GM12873 (cell line): ENCODE measurements at regions not wholly inside any gene's neighbourhood (a gene's known extent, or its start where the extent isn't known, plus 50 kb on each side); places are given as distances from the start of the nearest gene placed in this dataset.

Experiments
- TF ChIP-seq, protein P1 (sequence below): IDR thresholded peaks from 2 replicates; pipeline ENCODE4 v1.5.1; 2012; ENCODE audit warnings: low read depth, mild to moderate bottlenecking, moderate library complexity, low read length, control low read depth; ENCODE audit not compliant: insufficient read depth; ENCODE audit errors: missing control alignments

DNA sequence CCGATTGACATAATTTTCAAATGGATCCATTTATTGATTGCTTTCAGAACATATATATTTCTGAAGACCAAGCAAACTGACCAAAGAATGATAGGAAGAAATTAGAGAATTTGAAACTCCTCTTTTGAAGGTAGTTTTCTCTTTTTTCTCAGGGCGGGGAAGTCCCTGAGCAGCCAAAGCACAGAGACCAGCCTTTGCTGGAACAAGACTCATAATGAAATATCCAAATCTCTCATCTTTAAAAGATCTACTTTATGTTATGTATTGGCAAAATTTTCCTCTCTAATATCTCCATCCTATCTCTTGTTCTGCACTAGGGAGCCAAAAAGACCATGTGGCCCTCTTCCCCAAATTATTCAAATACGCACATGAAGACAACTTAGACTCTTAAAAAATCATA lies 379.0 kb upstream of the TCF4 start:
- TF ChIP-seq, protein P1, sequence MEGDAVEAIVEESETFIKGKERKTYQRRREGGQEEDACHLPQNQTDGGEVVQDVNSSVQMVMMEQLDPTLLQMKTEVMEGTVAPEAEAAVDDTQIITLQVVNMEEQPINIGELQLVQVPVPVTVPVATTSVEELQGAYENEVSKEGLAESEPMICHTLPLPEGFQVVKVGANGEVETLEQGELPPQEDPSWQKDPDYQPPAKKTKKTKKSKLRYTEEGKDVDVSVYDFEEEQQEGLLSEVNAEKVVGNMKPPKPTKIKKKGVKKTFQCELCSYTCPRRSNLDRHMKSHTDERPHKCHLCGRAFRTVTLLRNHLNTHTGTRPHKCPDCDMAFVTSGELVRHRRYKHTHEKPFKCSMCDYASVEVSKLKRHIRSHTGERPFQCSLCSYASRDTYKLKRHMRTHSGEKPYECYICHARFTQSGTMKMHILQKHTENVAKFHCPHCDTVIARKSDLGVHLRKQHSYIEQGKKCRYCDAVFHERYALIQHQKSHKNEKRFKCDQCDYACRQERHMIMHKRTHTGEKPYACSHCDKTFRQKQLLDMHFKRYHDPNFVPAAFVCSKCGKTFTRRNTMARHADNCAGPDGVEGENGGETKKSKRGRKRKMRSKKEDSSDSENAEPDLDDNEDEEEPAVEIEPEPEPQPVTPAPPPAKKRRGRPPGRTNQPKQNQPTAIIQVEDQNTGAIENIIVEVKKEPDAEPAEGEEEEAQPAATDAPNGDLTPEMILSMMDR, result no peak

GRCh38 chr18:55964171-55964570 lies 376.2 kb upstream of the TCF4 start:
- TF ChIP-seq, protein P1, result no peak

GRCh38 chr18:55953326-55953725 lies 365.3 kb upstream of the TCF4 start:
- TF ChIP-seq, protein P1, result no peak

DNA sequence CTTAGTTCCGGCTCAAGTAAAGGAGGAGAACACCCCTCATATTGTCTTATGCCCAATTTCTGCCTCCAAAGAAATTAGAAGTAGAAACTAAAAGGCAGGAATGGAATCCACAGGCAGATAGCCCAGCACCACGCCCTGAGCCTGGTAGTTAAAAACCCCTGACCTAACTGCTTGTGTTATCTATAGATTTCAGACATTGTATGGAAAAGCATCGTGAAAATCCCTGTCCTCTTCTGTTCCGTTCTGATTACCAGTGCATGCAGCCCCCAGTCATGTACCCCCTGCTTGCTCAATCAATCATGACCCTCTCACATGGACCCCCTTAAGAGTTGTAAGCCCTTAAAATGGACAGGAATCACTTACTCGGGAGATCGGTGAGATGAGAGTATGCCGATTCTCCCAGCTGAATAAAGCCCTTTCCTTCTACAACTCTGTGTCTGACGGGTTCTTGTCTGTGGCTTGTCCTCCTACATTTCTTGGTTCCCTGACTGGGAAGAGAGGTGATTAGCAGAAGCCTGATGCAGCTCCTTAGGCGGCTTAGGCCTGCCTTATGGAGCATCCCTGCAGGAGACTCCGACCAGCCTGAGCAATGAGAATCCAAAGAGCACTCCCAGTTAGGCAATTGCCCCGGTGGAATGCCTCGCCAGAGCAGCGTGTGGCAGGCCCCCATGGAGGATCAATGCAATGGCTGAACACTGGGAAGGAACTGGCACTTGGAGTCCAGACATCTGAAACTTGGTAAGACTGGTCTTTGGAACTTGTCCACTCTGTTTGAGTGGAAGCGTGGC lies 362.6 kb upstream of the TCF4 start:
- TF ChIP-seq, protein P1, result no peak

- TF ChIP-seq, protein P1, result no peak
Observed at GRCh38 chr18:55934821-55935220, 346.8 kb upstream of the TCF4 start.

- TF ChIP-seq, protein P1, result no peak
Observed at GRCh38 chr18:55932675-55933074, 344.7 kb upstream of the TCF4 start.

DNA sequence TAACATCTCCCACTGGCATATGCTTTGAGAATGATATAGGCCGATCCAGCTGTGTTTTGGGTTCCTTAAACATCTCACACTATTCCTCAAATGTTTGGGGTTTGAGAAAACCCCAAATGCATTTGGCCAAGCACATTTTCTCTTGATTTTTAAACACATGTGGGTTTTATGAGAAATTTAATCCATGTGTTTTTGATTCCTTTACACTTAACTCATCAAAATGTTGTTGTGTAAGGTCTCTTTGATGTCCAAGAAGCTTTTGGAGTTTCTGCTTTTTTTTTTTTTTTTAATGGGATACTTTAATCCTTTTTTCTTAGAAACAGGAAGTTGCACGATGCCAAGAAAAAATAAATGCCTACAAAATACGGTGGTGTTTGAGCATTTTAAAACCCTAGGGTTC lies 339.8 kb upstream of the TCF4 start:
- TF ChIP-seq, protein P1, result no peak

GRCh38 chr18:55925772-55926171 lies 337.8 kb upstream of the TCF4 start:
- TF ChIP-seq, protein P1, result no peak
